Retinal pigment epithelial cell (primary cell): ENCODE measurements at regions not wholly inside any gene's neighbourhood (a gene's known extent, or its start where the extent isn't known, plus 50 kb on each side); places are given as distances from the start of the nearest gene placed in this dataset.

Experiments
- DNase-seq: peaks from one replicate; pipeline ENCODE4 v3.0.0-alpha.2; 2010; ENCODE audit warnings: low read depth
- H3K4me3 ChIP-seq: 2 replicates; pipeline ENCODE4 v1.5.1; 2011; ENCODE audit warnings: mild to moderate bottlenecking, low read length, control low read depth, moderate library complexity
- TF ChIP-seq, protein P1 (sequence below): conservative IDR thresholded peaks from 2 replicates; pipeline ENCODE4 v1.5.1; 2011; ENCODE audit warnings: low read depth, low read length, control low read depth, inconsistent platforms

DNA sequence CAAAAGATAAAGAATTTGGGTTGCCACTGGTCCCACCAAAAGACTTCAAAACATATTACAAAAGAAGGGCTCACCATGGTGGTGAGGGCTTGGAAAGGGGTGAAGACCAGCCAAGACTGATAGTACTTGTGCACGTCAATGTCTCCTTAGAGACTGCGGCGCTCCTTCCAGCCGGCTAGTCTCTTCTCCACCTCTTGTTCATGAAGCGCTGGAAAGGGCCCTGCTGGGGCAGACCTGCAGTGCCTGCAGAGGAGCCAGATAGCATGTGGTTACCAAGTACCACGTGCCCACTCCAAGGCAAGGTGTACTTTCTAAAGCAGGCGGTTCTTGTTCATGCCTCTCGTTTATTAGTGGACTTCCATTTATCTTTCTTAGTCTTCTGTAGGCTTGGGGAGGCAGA, 92.7 kb upstream of the FAM20A start:
- no peak for DNase-seq
- TF ChIP-seq, protein P1, sequence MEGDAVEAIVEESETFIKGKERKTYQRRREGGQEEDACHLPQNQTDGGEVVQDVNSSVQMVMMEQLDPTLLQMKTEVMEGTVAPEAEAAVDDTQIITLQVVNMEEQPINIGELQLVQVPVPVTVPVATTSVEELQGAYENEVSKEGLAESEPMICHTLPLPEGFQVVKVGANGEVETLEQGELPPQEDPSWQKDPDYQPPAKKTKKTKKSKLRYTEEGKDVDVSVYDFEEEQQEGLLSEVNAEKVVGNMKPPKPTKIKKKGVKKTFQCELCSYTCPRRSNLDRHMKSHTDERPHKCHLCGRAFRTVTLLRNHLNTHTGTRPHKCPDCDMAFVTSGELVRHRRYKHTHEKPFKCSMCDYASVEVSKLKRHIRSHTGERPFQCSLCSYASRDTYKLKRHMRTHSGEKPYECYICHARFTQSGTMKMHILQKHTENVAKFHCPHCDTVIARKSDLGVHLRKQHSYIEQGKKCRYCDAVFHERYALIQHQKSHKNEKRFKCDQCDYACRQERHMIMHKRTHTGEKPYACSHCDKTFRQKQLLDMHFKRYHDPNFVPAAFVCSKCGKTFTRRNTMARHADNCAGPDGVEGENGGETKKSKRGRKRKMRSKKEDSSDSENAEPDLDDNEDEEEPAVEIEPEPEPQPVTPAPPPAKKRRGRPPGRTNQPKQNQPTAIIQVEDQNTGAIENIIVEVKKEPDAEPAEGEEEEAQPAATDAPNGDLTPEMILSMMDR = no peak
- H3K4me3 ChIP-seq = no peak overlapping the region

DNA sequence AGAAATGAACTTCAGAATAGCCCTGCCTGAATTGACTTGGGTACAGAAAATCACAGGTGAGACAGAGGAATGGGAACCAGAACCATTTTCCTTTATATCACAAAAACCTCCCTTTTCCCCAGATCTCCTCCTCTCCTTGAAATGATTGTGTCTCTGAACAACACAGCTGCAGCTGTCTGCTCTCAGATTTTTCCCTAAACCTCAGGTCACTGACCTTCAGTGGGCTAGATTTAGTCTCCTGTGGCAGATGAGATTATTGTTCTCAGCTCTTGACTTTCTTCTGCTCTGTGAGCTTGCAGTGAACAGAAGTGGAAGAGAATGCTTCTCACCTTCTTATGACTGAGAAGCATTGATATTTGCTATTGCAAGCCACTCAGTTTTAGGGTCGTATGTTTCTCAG, 92.3 kb upstream of the FAM20A start:
- no peak overlapping the region for H3K4me3 ChIP-seq
- TF ChIP-seq, protein P1 = no peak
- DNase-seq = no peak

DNA sequence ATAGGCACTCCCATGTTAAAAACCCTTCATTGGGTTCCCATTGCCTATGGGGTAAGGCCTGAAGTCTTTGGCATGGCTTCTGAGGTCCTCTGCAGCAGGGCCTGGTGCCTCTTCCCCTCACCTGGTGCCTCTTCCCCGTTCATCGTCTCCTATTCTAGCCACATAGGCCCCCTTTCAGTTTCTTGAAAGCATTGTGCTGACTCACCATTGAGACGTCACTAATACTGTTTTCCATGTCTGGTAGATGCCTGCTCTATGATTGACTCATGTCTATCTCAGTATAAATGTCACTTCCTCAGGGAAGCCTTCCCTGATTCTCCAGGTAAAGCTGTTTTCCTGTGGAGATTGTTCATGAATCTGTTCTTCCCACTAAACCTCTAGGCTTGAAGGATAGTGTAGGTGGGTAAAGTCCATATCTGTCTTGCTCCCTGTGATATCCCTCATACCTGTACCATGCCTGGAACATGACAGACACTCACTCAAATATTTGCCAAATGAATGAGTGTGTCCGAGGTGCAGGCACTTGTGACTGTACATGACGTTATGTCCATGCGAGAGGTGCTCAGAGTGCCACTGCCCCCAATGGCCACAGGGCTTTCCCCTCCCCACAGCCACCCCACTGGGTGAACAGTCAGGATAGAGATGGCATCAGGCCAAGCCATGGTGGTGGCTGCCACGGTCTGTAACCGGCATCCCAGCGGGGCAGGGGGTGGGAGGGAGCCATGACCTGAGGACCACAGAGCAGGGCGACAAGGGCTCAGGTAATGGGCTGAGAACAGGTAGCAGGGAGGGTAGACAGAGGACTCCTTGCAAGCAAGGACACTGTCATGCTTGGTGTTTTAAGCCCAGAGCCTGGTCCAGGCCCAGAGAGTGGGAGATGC, 85.2 kb upstream of the FAM20A start:
- H3K4me3 ChIP-seq = no peak overlapping the region
- DNase-seq = no peak
- TF ChIP-seq, protein P1 = no peak

DNA sequence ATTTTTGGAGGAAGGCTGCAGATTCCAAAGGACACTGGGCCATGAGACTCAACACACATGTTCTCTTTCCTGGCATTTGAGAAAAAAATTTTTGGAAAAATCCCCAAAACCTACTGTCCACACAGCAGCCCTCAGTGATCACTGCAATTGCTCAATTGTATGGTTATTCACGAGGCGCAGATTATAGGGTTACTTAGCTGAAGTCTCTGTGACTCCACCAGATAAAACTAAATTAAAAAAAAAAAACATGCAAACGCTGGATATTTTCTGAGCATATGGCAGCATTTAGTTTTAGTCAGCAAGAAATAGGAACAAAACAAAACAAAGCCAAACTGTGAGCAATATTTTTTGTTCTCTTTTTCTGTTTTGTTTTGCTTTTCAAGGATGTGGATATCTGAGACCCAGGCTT, 83.8 kb upstream of the FAM20A start:
- H3K4me3 ChIP-seq = no peak overlapping the region
- no peak for DNase-seq
- TF ChIP-seq, protein P1 = no peak

DNA sequence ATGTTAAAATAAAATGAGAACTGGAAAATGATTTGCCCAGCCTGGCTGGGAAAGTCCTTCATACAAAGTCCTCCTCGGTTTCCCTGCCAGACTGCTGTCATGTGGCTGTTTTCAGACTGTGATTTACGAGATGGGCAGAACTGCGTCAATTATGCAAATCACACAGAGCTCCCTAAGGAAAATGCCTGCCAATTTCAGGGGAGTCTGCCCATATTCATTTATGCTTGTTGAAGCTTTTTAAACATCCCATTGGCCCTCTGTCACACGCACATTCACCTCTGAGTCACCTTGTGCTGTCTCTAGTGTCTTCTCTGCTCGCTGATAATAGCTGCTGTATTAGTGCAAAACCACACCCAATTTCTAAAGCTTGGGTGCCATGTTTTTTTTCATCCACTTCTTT, 81.7 kb upstream of the FAM20A start:
- no peak for DNase-seq
- no peak overlapping the region for H3K4me3 ChIP-seq
- TF ChIP-seq, protein P1 = no peak

DNA sequence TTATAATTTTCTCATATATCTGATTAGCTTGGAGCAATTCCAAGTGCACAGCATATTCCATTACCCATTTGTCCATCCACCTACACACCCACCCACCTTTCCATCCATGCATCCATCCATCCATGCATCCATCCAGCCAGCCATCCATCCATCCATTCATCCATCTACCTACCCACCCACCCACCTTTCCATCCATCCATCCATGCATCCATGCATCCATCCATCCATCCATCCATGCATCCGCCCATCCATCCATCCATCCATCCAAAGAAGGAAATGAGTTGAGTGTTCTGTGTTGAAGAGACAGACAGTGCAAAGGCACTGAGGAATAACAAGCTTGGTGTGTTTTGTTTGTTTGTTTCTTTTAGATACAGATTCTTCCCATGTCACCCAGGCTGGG, 78.7 kb upstream of the FAM20A start:
- TF ChIP-seq, protein P1 = no peak
- DNase-seq = no peak
- no peak overlapping the region for H3K4me3 ChIP-seq

DNA sequence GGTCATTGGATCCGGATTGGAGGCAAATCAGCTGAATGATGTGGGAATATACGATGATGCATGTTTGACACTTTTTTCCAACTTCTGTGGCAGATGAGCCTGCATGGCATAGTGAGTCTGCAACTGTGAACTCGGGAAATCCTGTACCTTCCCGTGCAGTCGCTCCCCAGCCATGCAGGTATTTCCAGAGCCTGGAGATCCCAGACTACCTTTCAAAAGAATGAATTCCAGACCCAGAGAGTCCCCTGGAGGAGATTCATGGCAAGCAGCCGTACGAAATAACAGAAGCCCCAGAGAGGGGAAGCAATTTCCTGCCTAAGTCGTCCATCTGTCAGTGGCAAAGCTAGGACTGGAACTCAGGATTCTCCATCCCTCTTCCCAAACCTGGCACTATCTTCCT, 75.7 kb upstream of the FAM20A start:
- TF ChIP-seq, protein P1 = no peak
- DNase-seq = no peak
- H3K4me3 ChIP-seq = no peak overlapping the region
